Stimulated activated CD4-positive, alpha-beta T cell treated with anti-CD3 and anti-CD28 coated beads, Interleukin-15, amount 100 ng/mL, for 24 hours (primary cell): ENCODE measurements at regions not wholly inside any gene's neighbourhood (a gene's known extent, or its start where the extent isn't known, plus 50 kb on each side); places are given as distances from the start of the nearest gene placed in this dataset.

Source experiments
- DNase-seq: peaks from one replicate; pipeline ENCODE4 v3.0.0-alpha.2; 2020

- DNase-seq = no peak
Measured at GRCh38 chr6:137763436-137763835, 103.6 kb upstream of the TNFAIP3 start.

DNA sequence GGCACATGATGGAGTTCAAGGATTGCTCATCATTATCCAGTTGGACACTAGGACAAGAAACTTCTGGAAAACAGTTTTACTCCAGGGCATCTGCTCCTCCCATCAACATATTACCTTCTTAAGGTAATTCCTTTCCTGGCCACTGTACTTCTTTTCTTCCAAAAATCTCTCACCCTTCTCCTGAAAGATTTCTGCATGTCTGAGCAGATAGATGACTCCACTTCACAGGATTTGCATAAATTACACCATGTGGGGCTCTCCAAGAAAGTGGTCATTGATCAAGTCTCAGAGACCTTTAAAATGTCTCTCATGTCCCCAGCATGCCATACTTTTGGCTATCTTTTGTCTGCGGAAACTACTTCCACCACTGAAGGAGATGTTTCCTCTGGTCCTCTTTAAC, 103.2 kb upstream of the TNFAIP3 start:
- DNase-seq = no peak

GRCh38 chr6:137764464-137764863, 102.6 kb upstream of the TNFAIP3 start:
- no peak for DNase-seq

- no peak for DNase-seq
Measured at GRCh38 chr6:137765059-137765458, 102.0 kb upstream of the TNFAIP3 start.

DNA sequence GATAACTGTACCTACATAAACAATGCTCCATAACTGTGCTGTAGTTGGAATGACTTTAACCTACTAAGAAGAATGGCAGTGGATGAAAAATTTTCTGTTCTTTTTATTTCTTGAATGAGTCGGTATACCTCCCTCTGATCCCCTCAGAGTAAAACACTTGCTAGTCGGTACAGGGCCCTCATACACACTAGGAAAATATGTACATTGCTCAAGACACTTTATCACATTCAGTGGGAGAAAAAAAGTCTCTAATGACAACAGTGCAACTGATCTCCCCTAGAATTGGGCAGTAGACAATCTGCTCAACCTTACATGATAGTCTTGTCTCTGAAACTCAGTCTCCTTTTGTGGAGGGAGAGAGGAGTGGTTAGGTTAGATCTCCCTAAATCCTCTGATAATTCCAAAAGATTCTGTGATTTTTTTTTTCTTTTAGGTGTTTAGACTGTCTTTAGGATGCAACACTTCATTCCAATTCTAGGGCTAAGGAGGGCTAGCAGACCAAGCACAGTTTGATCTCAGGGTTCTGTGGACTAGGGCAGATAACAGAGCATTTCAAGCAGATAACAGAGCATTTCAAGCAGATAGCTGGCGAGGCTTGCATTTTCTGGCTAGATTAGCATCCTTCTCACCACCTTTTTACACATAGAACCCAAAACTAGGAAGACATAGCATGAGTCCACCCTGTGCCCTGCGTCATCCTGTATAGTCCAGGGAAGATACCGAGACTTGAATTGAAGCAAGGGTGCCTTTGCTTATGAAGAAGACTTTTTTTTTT, 100.3 kb upstream of the TNFAIP3 start:
- DNase-seq = no peak

GRCh38 chr6:137767465-137767864, 99.6 kb upstream of the TNFAIP3 start:
- no peak for DNase-seq

DNA sequence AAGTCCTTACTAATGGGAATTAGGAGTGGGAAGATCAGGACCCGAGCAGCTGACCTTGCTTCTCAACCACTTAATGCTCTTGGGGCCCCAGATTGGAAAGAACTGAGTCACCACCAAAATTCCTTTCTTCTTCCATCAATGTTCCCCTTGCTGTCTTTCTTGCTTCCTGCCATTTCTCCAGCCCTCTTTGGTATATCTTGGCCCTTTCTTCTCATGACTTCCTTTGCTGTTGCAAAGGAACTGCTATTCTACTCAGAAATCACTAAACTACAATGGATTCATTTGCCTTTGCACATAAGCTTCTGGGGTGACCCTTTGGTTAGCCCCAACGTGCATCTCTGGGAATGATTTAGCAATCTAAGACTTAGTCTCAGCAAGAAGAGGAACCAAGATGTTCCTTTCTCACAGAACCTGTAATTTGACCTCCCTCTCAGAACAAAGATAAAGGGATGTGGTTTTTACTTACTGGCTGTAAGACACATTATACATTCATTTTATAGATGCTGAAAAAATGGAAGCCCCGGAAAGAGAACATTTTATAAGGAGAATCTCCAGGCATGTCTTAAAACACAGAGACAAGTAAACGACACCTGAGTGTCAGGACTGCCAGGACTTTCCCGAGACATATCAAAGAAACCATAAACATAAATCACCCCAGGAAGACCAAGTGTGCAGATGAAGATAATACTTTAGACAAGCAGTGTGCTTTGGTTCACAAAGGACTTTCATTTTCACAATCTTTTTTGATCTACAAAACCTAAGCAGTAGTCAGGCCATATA, 99.0 kb upstream of the TNFAIP3 start:
- no peak for DNase-seq

- no peak for DNase-seq
Measured at GRCh38 chr6:137768935-137769334, 98.1 kb upstream of the TNFAIP3 start.

DNA sequence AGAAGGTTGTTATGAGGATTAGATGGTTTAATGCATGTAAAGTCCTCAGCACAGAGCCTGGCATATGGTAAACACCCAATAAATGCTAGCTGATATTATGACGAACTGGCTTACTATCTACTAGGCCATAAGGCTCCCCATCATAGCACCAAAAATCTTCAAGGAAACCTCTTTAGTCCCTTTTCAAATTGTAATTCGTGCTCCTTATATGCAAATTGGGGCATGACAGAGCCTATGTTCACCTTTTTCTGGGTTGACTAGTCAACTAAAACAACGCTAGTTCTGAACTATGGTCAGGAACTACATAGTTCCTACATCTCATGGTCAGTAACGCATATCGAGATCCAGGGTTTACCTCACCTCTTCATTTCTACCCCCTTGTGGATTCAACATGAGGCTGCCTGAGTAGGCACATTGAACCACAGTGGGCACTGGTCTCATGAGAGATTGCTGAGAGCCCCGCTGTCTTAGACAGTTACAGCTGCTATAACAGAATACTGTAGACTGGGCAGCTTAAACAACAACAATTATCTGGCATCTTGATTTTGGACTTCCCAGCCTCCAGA, 97.2 kb upstream of the TNFAIP3 start:
- no peak for DNase-seq

DNA sequence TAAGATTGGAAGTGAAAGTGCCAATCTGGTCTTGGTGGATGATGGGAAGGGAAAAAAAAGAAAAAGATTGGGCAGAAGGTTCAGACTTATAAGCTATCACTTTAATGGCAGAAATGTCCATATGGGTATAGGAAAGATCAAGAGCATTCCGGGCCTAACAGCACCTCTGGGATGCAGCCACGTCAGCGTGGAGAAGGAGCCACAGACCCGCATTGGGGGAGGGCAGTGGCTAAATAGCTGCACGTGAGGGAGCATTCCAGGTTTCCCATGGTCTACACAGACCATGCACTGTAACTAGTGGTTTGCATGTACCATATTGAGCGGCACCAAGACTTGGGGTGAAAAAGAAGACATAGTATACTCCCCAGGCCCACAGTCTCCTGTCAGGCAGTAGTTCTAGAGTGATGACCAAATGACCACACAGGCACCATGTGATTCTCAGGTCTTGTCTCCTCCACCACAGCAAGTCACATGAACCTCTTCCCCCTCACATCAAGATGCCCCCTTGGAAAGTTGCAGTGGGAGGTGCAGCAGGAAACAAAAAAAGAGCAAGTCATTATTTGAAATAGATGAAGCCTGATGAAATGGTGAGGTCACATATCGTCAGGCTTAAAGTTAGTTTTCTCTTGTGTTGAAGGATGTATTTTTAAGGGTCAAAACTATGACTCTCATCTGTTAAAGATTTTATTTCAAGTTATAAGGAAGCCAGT, 94.4 kb upstream of the TNFAIP3 start:
- DNase-seq = no peak

GRCh38 chr6:137775227-137775626, 91.8 kb upstream of the TNFAIP3 start:
- DNase-seq = no peak

GRCh38 chr6:137775720-137776119, 91.3 kb upstream of the TNFAIP3 start:
- no peak for DNase-seq

DNA sequence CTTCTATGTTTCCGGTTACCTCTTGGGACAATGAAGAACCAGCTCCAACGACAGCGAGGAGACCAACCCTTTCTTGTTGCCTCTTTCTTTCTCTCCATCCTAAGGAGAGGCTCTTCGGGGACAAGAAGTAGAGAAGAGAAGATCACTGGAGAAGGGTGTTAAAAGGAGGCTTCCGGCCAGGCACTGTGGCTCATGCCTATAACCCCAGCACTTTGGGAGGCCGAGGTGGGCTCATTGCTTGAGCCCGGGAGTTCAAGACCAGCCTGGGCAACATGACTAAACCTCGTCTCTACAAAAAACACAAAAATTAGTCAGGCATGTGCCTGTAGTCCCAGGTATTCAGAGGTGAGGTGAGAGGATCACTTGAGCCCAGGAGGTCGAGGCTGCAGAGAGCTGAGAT, 90.8 kb upstream of the TNFAIP3 start:
- DNase-seq = no peak

DNA sequence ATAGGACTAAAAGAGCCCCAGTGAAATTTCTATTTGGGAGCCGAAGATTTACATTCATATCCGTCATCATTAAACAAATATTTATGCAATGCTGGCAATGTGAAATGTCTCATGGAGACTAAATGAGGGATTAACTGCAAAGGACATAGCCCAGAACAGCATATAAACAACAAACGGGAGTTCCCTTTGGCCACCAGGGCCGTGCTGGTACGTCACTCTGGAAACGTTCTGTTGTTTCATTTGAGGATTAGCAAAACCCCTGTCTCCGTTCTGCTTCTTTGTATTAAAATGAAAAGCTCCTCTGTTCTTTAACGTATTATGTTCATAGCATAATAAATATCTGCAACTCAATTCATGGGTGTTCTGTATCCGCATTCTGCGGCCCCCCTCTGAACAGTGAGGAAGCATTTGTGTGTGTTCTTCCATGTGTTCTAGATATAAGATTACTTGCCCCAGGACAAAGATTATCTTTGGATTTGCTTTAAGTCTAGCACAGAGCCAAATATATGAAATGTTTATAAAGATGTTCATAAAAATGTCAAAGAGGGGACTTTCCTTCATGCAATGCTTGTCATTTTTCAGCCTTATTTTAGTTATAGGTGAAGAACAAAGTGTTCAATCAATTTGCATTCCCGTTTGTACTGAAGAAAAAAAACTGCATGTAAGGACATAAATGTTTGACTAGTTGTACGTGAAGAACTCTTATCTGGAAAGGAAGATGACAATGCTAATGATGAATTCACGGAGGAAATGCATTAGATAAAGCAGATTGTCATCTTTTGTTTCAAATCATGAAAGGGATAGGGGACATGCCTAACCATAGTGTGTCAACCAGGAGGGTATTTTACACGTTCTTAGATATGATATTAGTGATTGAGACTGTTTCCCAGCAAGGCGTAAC, 90.0 kb upstream of the TNFAIP3 start:
- DNase-seq = no peak

DNA sequence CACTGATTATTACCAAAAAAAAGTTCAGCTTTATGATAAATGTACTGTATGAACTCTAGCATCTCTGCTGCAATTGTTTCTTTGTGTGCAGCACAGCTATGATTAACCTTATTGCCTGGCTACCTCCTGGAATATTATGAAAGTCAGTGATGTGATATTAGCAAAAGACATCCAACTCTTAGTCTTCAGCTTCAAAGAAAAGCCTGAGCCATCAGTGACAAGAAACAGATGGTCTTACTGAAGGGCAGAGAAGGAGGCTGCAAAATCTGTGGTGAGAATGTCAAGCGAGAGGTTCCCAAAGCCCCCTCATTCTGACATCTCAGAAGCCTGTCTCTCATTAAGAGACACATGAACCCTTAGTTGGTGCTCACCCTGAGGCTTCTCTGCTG, 89.4 kb upstream of the TNFAIP3 start:
- DNase-seq = no peak

DNA sequence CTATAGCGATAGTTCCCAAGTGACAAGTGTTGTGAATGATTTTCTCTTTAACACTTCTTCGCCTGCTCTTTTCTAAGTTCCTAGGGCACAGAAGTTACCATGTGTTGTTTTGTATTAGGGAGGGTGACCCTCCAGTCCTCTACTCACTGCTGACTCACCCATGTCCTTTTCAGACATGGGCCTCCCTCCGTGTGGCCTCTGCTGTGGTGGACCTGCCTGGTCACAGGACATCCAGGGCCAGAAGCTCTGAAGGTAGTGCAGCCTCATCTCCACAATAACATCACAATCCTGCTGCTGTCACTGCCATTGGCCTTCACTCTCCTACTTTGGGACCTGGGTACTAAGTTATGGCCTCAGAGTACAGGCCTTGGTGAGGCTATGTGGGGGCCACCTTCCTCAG, 87.1 kb upstream of the TNFAIP3 start:
- no peak for DNase-seq

GRCh38 chr6:137780447-137781034, 86.5 kb upstream of the TNFAIP3 start:
- no peak for DNase-seq

DNA sequence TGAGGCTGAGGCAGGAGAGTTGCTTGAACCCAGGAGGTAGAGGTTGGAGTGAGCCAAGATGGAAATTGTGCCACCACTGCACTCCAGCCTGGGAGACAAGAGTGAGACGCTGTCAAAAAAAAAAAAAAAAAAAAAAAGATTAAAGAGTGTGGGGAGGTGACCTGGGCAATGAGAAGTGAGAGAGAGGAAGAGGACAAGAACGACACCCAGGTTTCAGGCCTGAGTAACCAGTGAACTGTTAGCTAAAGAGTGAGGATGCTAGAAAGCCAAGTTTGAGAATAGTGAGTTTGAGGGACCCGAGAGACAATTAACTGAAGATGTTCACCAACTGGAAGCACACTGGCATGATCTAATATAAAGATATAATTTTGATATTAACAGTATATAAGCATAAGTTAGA, 85.4 kb upstream of the TNFAIP3 start:
- DNase-seq = no peak

DNA sequence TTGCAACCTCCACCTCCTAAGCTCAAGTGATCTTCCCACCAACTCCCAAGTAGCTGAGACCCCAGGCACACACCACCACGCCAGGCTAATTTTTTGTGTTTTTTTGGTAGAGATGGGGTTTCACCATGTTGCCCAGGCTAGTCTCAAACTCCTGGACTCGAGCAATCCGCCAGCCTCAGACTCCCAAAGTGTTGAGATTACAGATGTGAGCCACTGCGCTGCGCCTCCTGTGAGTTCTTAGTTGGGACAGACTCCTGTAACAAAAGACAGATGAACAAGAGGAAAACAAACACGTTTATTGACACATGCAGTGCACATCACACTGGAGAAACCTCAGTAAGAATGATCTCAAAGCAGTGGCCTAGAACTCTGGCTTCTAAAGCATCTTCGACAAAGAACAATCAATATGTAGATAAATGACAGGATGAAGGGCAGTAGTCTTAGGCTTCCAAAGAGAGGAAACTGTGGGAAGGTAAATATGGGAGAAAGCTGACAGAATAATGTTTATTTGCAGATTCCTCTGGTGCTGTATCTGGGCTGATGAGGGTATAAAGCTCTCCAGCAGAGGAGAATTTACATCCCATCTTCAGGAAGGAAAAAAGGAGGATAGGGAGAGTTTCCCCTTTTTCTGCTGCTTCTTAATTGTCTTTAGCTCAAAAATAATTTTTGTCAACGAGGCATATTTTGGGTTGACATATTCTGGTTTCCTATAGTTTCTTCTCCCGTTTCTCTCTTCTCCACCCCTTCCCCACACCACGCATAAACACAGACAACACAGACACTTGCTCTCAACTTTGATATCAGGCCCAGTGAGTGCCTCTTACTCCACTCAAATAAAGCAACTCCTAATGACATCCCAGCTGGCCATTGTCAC, 84.7 kb upstream of the TNFAIP3 start:
- DNase-seq = no peak

DNA sequence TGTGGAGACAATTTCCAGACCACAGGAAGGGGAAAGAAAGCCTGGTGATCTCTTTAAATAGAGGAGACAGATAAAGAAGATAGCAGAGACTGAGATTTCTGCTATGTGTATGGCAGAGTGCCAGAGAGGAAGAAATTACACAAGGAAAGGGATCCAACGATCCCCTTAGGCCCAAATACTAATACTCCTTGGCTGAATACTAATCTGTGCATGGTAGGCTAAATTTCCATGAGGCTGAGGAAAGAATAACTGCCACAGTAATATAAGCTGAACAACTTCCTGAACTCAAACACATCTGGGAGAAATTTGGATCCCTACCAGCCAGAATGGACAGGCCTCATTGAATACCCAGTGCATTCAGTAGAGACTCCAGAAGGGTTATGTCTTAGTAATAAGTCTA, 83.3 kb upstream of the TNFAIP3 start:
- DNase-seq = no peak

DNA sequence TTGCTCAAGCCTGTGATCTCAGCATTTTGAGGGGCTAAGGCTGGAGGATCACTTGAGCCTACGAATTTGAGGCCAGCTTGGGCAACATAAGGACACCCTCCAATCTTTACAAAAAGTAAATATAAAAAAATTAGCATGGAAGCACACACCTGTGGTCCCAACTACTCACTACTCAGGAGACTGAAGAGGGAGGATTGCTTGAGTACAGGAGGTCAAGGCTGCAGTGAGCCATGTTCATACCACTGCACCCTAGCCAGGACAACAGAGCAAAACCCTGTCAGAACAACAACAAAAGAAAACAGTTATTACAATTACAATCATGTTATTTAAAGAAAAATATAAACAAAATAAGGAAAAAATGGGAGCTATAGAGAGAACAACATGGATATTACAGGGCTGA, 82.5 kb upstream of the TNFAIP3 start:
- DNase-seq = no peak
